OCI-LY7 (cell line): ENCODE measurements at regions not wholly inside any gene's neighbourhood (a gene's known extent, or its start where the extent isn't known, plus 50 kb on each side); places are given as distances from the start of the nearest gene placed in this dataset.
A peak's percentile ranks its signal among the peaks of the same experiment; 100 is the strongest.

Experiments
- BruUV-seq: library from RNA; stranded (reverse); fragments of 400-500 nt; replicated peaks from 2 replicates; lab custom pipeline; 2021; lab: Mats Ljungman, UMichigan
- CTCF ChIA-PET: fragments of 300-600 bp; sonication (Branson Sonifier 250); formaldehyde crosslinking; loops from one replicate; lab custom pipeline; 2022; ENCODE audit warnings: antibody characterized with exemption; ENCODE audit not compliant: unreplicated experiment; lab: Charles Lee
- POLR2A ChIA-PET: fragments of 300-600 bp; sonication (Branson Sonifier 250); formaldehyde crosslinking; loops from one replicate; lab custom pipeline; 2022; ENCODE audit warnings: antibody characterized with exemption; lab: Charles Lee
- DNase-seq: peaks from one replicate; pipeline ENCODE4 v3.0.0-alpha.2; 2015; ENCODE audit warnings: low spot score
- H2AFZ ChIP-seq: fragments of 200-600 bp; sonication (generic), shearing (Covaris generic); 2 replicates; pipeline ENCODE4 v1.6.1; 2014; ENCODE audit warnings: mild to moderate bottlenecking, antibody characterized with exemption, low read length, moderate library complexity
- H3K27ac ChIP-seq: fragments of 200-600 bp; sonication (generic); 2 replicates; pipeline ENCODE4 v1.5.1; 2014; ENCODE audit warnings: mixed run types, low read depth, mild to moderate bottlenecking, moderate library complexity, low read length, inconsistent platforms; ENCODE audit not compliant: poor library complexity, severe bottlenecking
- H3K36me3 ChIP-seq: fragments of 200-600 bp; sonication (generic); 2 replicates; pipeline ENCODE4 v1.6.1; 2014; ENCODE audit warnings: mild to moderate bottlenecking, antibody characterized with exemption, low read length, moderate library complexity, mixed read lengths; ENCODE audit not compliant: insufficient read depth
- H3K4me1 ChIP-seq: fragments of 200-600 bp; sonication (generic); 2 replicates; pipeline ENCODE4 v1.5.1; 2014; ENCODE audit warnings: mild to moderate bottlenecking, low read length; ENCODE audit not compliant: insufficient read depth, poor library complexity, severe bottlenecking
- H3K4me2 ChIP-seq: fragments of 200-600 bp; sonication (generic); 2 replicates; pipeline ENCODE4 v1.6.1; 2014; ENCODE audit warnings: mild to moderate bottlenecking, low read length
- H3K4me3 ChIP-seq: fragments of 200-600 bp; sonication (generic); 2 replicates; pipeline ENCODE4 v1.5.1; 2014; ENCODE audit warnings: mild to moderate bottlenecking, low read depth, low read length; ENCODE audit not compliant: poor library complexity, severe bottlenecking
- H3K79me2 ChIP-seq: fragments of 200-600 bp; sonication (generic); 2 replicates; pipeline ENCODE4 v1.6.1; 2016; ENCODE audit warnings: low read depth, mild to moderate bottlenecking, low read length, moderate library complexity, mixed read lengths; ENCODE audit not compliant: insufficient read depth
- H3K9me2 ChIP-seq: fragments of 200-600 bp; sonication (generic); 2 replicates; pipeline ENCODE4 v1.6.1; 2016; ENCODE audit warnings: mild to moderate bottlenecking, low read length, mixed read lengths; ENCODE audit not compliant: insufficient read depth
- H3K9me3 ChIP-seq: fragments of 200-600 bp; sonication (generic); 2 replicates; pipeline ENCODE4 v1.6.1; 2014; ENCODE audit warnings: mild to moderate bottlenecking, mixed run types, low read length, mixed read lengths
- H4K20me1 ChIP-seq: fragments of 200-600 bp; sonication (generic); 2 replicates; pipeline ENCODE4 v1.6.1; 2014; ENCODE audit warnings: mild to moderate bottlenecking, antibody characterized with exemption, low read length, moderate library complexity, mixed read lengths; ENCODE audit not compliant: insufficient read depth
- EZH2phosphoT487 ChIP-seq: fragments of 200-600 bp; sonication (generic); IDR thresholded peaks from 2 replicates; pipeline ENCODE4 v1.6.1; 2018; ENCODE audit warnings: low read depth, borderline replicate concordance, mild to moderate bottlenecking, mixed run types, antibody characterized with exemption, low read length, moderate library complexity, mixed read lengths
- intact Hi-C: fragments of 100-400 bp; cut with micrococcal nuclease; formaldehyde crosslinking; loops from one replicate; pipeline ENCODE4 v1.10.0; 2022; ENCODE audit not compliant: unreplicated experiment
- TF ChIP-seq, protein P1 (sequence below): fragments of 200-600 bp; sonication (generic); conservative IDR thresholded peaks from 2 replicates; pipeline ENCODE4 v1.5.1; 2014; ENCODE audit warnings: mild to moderate bottlenecking, antibody characterized with exemption, low read length, moderate library complexity, mixed read lengths

GRCh38 chr14:39868949-39869348 lies 436.7 kb upstream of the FBXO33 start:
- ChIA-PET POLR2A (no interaction called here), CTCF (no interaction called here)
- no TSS peak for BruUV-seq
- no peaks in the 10 kb centered on the region for H4K20me1 ChIP-seq
- H3K27ac ChIP-seq: no peak overlapping the region
- H3K9me2 ChIP-seq: no peaks in the 10 kb centered on the region
- no peaks in the 10 kb centered on the region for H3K36me3 ChIP-seq
- no peak overlapping the region for H3K4me2 ChIP-seq
- H3K4me3 ChIP-seq: no peak overlapping the region
- DNase-seq: no peak
- TF ChIP-seq EZH2phosphoT487: no peak
- TF ChIP-seq, protein P1, sequence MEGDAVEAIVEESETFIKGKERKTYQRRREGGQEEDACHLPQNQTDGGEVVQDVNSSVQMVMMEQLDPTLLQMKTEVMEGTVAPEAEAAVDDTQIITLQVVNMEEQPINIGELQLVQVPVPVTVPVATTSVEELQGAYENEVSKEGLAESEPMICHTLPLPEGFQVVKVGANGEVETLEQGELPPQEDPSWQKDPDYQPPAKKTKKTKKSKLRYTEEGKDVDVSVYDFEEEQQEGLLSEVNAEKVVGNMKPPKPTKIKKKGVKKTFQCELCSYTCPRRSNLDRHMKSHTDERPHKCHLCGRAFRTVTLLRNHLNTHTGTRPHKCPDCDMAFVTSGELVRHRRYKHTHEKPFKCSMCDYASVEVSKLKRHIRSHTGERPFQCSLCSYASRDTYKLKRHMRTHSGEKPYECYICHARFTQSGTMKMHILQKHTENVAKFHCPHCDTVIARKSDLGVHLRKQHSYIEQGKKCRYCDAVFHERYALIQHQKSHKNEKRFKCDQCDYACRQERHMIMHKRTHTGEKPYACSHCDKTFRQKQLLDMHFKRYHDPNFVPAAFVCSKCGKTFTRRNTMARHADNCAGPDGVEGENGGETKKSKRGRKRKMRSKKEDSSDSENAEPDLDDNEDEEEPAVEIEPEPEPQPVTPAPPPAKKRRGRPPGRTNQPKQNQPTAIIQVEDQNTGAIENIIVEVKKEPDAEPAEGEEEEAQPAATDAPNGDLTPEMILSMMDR: no peak
- intact Hi-C loops: no loop called here
- H2AFZ ChIP-seq: no peak overlapping the region
- no peaks in the 10 kb centered on the region for H3K79me2 ChIP-seq
- no peaks in the 10 kb centered on the region for H3K9me3 ChIP-seq
- H3K4me1 ChIP-seq: no peaks in the 10 kb centered on the region

GRCh38 chr14:39868251-39868650 lies 436.0 kb upstream of the FBXO33 start:
- TF ChIP-seq, protein P1: no peak
- TF ChIP-seq EZH2phosphoT487: no peak
- Histone ChIP-seq H3K9me3 (no peaks in the 10 kb centered on the region), H3K9me2 (no peaks in the 10 kb centered on the region), H3K27ac (no peak overlapping the region), H3K79me2 (no peaks in the 10 kb centered on the region), H3K4me3 (no peak overlapping the region), H3K36me3 (no peaks in the 10 kb centered on the region), H3K4me1 (no peaks in the 10 kb centered on the region), H2AFZ (peak overlapping the region; percentile 11; the same call in 1 of the 2 replicates), H4K20me1 (no peaks in the 10 kb centered on the region), H3K4me2 (no peak overlapping the region)
- DNase-seq: no peak
- ChIA-PET CTCF (no interaction called here), POLR2A (no interaction called here)
- intact Hi-C loops: no loop called here
- no TSS peak for BruUV-seq

- Histone ChIP-seq H3K9me3 (no peaks in the 10 kb centered on the region), H3K4me2 (no peak overlapping the region), H3K9me2 (no peaks in the 10 kb centered on the region), H2AFZ (no peak overlapping the region), H3K4me1 (no peaks in the 10 kb centered on the region), H3K27ac (no peak overlapping the region), H3K36me3 (no peaks in the 10 kb centered on the region), H4K20me1 (no peaks in the 10 kb centered on the region), H3K4me3 (no peak overlapping the region), H3K79me2 (no peaks in the 10 kb centered on the region)
- DNase-seq: no peak
- TF ChIP-seq, protein P1: no peak
- no peak for TF ChIP-seq EZH2phosphoT487
- CTCF ChIA-PET: no interaction called here
- intact Hi-C loops: no loop called here
- POLR2A ChIA-PET: interaction anchor here (0.5 kb wide), 1 partner anchor 727 kb away, joined by 3 read pairs; no protein-coding TSS in a partner anchor
- no TSS peak for BruUV-seq
These were observed 431.2 kb upstream of the FBXO33 start for GRCh38 chr14:39863441-39863840.
